ENCODE measurements at regions not wholly inside any gene's neighbourhood (a gene's known extent, or its start where the extent isn't known, plus 50 kb on each side); places are given as distances from the start of the nearest gene placed in this dataset.

GRCh38 chr4:94395562-94395961 lies 52.9 kb upstream of the HPGDS start:
- peak in 1 of 2 experiments; percentile 4 for DNase-seq

- DNase-seq: no peak
Measured at GRCh38 chr4:94396984-94397383, 54.3 kb upstream of the HPGDS start.

GRCh38 chr4:94397635-94398034 lies 54.1 kb upstream of the PDLIM5 start:
- DNase-seq: no peak

- no peak for DNase-seq
Measured at GRCh38 chr4:94399277-94399676, 52.5 kb upstream of the PDLIM5 start.

GRCh38 chr4:94399721-94400120 lies 52.0 kb upstream of the PDLIM5 start:
- DNase-seq: peak in 1 of 2 experiments; percentile 39

- DNase-seq: no peak
Measured at GRCh38 chr4:94400191-94400590, 51.6 kb upstream of the PDLIM5 start.
